ENCODE measurements at regions not wholly inside any gene's neighbourhood (a gene's known extent, or its start where the extent isn't known, plus 50 kb on each side); places are given as distances from the start of the nearest gene placed in this dataset.

GRCh38 chr2:223316342-223316741 is 264.4 kb downstream of the KCNE4 start:
- TF ChIP-seq POLR2A (IDR thresholded peaks at IDR 0.05) (no peak), CTCF (IDR thresholded peaks at IDR 0.05) (no peak)
